SW 1271 (cell line): ENCODE measurements at regions not wholly inside any gene's neighbourhood (a gene's known extent, or its start where the extent isn't known, plus 50 kb on each side); places are given as distances from the start of the nearest gene placed in this dataset.
"Not testable (repeated sequence)": the region's sequence is repeated elsewhere in the genome, so short reads cannot be mapped to it uniquely, and the experiment has no call there.

Experiments
- DNase-seq, 2 experiments: peaks; one replicate each; lab custom pipeline; 2025; lab: John Stamatoyannopoulos, UW

GRCh38 chr4:52522093-52522492 is 137.0 kb downstream of the USP46 start:
- DNase-seq, result not testable (repeated sequence)

GRCh38 chr4:52529983-52530382 is 129.1 kb downstream of the USP46 start:
- DNase-seq, result no peak

GRCh38 chr4:52535793-52536192 is 123.3 kb downstream of the USP46 start:
- DNase-seq, result no peak
